MM.1S (cell line): ENCODE measurements at regions not wholly inside any gene's neighbourhood (a gene's known extent, or its start where the extent isn't known, plus 50 kb on each side); places are given as distances from the start of the nearest gene placed in this dataset.

Experiments
- CTCF ChIP-seq: fragments of 300-600 bp; sonication (generic); IDR thresholded peaks from 2 replicates; pipeline ENCODE4 v1.5.1; 2016; ENCODE audit warnings: antibody characterized with exemption, low read length, mixed read lengths
- EZH2 ChIP-seq: fragments of 300-600 bp; sonication (generic); optimal IDR thresholded peaks from 2 replicates; pipeline ENCODE3; 2017; ENCODE audit warnings: low read depth, mild to moderate bottlenecking, antibody characterized with exemption, low read length, mixed read lengths
- EZH2phosphoT487 ChIP-seq: fragments of 300-600 bp; sonication (generic); IDR thresholded peaks from 2 replicates; pipeline ENCODE4 v1.6.1; 2018; ENCODE audit warnings: antibody characterized with exemption, low read length

DNA sequence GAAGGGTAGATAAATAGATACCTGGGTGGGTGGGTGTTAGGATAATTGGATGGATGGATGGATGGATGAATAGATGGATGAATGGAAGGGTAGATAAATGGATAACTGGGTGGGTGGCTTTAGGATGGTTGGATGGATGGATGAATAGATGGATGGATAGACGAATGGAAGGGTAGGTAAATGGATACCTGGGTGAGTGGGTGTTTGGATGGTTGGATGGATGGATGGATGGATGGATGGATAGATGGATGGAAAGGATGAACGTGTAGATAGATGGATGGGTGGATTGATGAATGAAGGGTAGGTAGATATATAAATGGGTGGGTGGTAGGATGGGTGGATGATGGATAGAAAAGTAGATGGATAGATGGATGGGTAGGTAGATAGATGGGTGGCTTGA lies 59.8 kb upstream of the RXRA start:
- TF ChIP-seq CTCF: no peak
- no peak for TF ChIP-seq EZH2
- TF ChIP-seq EZH2phosphoT487: no peak
